MCF 10A (cell line): ENCODE measurements at regions not wholly inside any gene's neighbourhood (a gene's known extent, or its start where the extent isn't known, plus 50 kb on each side); places are given as distances from the start of the nearest gene placed in this dataset.

Experiments
- BruUV-seq: library from RNA; stranded (reverse); fragments of 400-500 nt; replicated peaks from 2 replicates; lab custom pipeline; 2021; lab: Mats Ljungman, UMichigan
- CTCF ChIA-PET: fragments of 300-600 bp; sonication (Branson Sonifier 250); formaldehyde crosslinking; extraction: SDS; loops from one replicate; lab custom pipeline; 2021; ENCODE audit warnings: antibody characterized with exemption, inconsistent platforms; lab: Yijun Ruan, JAX
- POLR2A ChIA-PET: fragments of 300-600, 350-650 bp; sonication (Branson Sonifier 250); formaldehyde crosslinking; extraction: SDS; loops from one replicate; lab custom pipeline; 2020; ENCODE audit warnings: antibody characterized with exemption, inconsistent platforms; lab: Yijun Ruan, JAX
- DNase-seq: peaks from one replicate; pipeline ENCODE4 v3.0.0-alpha.2; 2018; ENCODE audit not compliant: unreplicated experiment
- H3K27ac Mint-ChIP-seq: one replicate; pipeline ENCODE4 v1.8.0; 2022; ENCODE audit warnings: mild to moderate bottlenecking, low read depth, mixed read lengths; ENCODE audit not compliant: unreplicated experiment
- H3K27me3 Mint-ChIP-seq: one replicate; pipeline ENCODE4 v1.8.0; 2022; ENCODE audit warnings: mixed read lengths; ENCODE audit not compliant: insufficient read depth, unreplicated experiment
- H3K36me3 Mint-ChIP-seq: one replicate; pipeline ENCODE4 v1.8.0; 2022; ENCODE audit warnings: mild to moderate bottlenecking, moderate library complexity, mixed read lengths; ENCODE audit not compliant: insufficient read depth, unreplicated experiment
- H3K4me1 Mint-ChIP-seq: one replicate; pipeline ENCODE4 v1.8.0; 2022; ENCODE audit warnings: mixed read lengths; ENCODE audit not compliant: insufficient read depth, unreplicated experiment
- H3K4me3 Mint-ChIP-seq: one replicate; pipeline ENCODE4 v1.8.0; 2022; ENCODE audit warnings: mild to moderate bottlenecking, moderate library complexity, mixed read lengths; ENCODE audit not compliant: unreplicated experiment
- H3K9me3 Mint-ChIP-seq: one replicate; pipeline ENCODE4 v1.8.0; 2022; ENCODE audit warnings: mixed read lengths; ENCODE audit not compliant: unreplicated experiment
- intact Hi-C: fragments of 100-400 bp; cut with micrococcal nuclease; formaldehyde crosslinking; loops from 2 replicates; pipeline ENCODE4 v1.14.1; 2022
- TF ChIP-seq, protein P1 (sequence below): fragments of 200-600 bp; IDR thresholded peaks from one replicate; pipeline ENCODE4 v1.8.0; 2022; ENCODE audit warnings: antibody characterized with exemption, mild to moderate bottlenecking; ENCODE audit not compliant: unreplicated experiment

DNA sequence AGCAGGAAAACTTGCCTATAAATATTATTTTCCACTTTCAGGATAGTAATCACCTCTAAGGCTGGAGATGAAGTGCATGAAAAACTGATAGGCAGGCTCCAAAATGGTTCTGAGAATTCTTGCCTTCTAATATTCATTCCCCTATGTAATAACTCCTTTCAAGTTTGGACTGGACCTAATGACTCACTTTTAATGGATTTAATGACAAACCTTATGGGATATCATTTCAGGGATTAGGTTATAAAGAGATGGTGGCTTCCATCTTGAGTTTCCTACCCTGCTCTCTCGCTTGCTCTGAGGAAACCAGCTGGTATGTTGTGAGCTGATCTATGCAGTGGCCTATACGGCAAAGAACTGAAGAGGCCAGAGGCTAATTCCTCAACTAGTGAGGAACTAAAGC, 192.0 kb downstream of the BCHE start:
- no peaks in the 10 kb centered on the region for H3K9me3 Mint-ChIP-seq
- H3K4me1 Mint-ChIP-seq = peaks cover 20% of the 10 kb centered on the region
- no peak for DNase-seq
- no peak overlapping the region for H3K27ac Mint-ChIP-seq
- POLR2A ChIA-PET = no interaction called here
- H3K36me3 Mint-ChIP-seq = no peaks in the 10 kb centered on the region
- CTCF ChIA-PET = interaction anchor here (0.9 kb wide), 1 partner anchor 11 kb away, joined by 3 read pairs; no protein-coding TSS in a partner anchor
- intact Hi-C loops = no loop called here
- no peaks in the 10 kb centered on the region for H3K27me3 Mint-ChIP-seq
- TF ChIP-seq, protein P1, sequence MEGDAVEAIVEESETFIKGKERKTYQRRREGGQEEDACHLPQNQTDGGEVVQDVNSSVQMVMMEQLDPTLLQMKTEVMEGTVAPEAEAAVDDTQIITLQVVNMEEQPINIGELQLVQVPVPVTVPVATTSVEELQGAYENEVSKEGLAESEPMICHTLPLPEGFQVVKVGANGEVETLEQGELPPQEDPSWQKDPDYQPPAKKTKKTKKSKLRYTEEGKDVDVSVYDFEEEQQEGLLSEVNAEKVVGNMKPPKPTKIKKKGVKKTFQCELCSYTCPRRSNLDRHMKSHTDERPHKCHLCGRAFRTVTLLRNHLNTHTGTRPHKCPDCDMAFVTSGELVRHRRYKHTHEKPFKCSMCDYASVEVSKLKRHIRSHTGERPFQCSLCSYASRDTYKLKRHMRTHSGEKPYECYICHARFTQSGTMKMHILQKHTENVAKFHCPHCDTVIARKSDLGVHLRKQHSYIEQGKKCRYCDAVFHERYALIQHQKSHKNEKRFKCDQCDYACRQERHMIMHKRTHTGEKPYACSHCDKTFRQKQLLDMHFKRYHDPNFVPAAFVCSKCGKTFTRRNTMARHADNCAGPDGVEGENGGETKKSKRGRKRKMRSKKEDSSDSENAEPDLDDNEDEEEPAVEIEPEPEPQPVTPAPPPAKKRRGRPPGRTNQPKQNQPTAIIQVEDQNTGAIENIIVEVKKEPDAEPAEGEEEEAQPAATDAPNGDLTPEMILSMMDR = no peak
- no TSS peak for BruUV-seq
- H3K4me3 Mint-ChIP-seq = no peak overlapping the region

DNA sequence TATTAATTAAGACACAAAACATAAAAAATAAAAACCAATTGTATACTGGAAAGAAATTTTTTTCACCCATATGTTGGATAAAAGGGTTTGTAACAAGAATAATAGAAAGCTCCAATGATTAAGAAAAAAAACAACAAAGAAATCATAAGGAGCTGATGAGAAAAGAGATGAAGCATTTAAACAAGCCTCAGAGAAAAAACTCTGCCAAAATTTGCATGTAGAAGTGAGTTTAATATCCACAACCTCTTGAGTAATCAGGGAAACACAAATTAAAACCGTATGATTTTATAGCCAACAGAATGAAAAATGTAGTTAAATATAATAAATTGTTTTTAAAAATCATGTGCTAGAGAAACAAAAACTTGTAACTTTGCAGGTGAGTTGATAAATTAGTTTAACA, 192.9 kb downstream of the BCHE start:
- CTCF ChIA-PET = no interaction called here
- POLR2A ChIA-PET = no interaction called here
- Mint-ChIP-seq H3K9me3 (no peaks in the 10 kb centered on the region), H3K36me3 (no peaks in the 10 kb centered on the region), H3K4me1 (peaks cover 20% of the 10 kb centered on the region), H3K27ac (no peak overlapping the region), H3K27me3 (no peaks in the 10 kb centered on the region), H3K4me3 (no peak overlapping the region)
- BruUV-seq = no TSS peak
- no peak for DNase-seq
- intact Hi-C loops = no loop called here
- TF ChIP-seq, protein P1 = no peak

DNA sequence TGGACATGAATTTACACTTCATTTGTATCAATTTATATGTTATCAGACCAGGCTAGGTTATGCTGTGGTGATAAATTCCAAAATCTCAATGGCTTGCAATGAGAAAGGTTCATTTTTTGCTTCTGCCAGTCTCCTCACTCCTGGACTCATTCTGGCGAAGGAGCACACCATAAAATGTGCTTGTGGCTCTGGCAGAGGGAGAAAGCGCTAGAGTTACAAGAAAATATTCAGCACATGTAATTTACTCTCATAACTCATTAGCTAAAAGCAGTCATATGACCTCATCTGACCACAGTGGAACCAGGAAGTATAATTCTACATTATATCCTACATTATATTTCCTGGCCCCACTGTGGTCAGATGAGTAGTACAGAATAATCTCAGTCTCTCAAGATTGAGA, 193.8 kb downstream of the BCHE start:
- intact Hi-C loops = no loop called here
- TF ChIP-seq, protein P1 = no peak
- ChIA-PET CTCF (no interaction called here), POLR2A (no interaction called here)
- DNase-seq = no peak
- H3K27me3 Mint-ChIP-seq = no peaks in the 10 kb centered on the region
- H3K9me3 Mint-ChIP-seq = no peaks in the 10 kb centered on the region
- no TSS peak for BruUV-seq
- H3K36me3 Mint-ChIP-seq = no peaks in the 10 kb centered on the region
- H3K4me1 Mint-ChIP-seq = peaks cover 20% of the 10 kb centered on the region
- peak overlapping the region; percentile 93 for H3K27ac Mint-ChIP-seq
- peak overlapping the region; percentile 56 for H3K4me3 Mint-ChIP-seq

DNA sequence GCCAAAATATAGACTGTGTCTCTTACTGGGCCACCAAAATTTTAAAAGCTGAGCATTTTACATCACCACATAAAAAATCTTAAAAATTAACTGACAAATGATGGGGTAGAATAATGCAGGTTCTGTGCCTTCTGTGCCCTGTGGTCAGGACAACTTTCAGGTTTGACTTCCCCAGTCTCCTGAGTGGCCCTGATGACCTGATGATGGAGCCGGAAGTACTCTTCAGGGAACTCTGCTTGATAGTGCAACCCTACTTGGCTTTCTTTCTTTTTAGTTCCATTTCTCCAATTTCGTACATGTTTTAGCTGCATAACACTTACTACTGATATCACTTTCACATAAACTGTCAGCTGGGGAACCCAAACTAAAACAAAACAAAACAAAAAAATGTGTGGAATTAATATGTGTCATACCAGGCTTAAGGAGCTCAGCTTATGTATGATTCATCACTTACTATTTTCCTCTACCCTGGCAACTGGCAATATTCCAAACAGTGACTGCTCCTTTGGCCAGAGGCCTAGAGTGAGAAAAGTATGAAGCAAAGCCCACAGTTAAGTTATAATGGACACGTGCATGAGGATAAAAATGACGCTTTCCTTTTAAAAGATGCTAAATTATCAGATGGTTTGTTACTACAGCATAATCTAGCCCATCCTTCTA, 194.3 kb downstream of the BCHE start:
- intact Hi-C loops = no loop called here
- POLR2A ChIA-PET = interaction anchor here (0.7 to 1.4 kb wide), 2 partner anchors 42 to 237 kb away, joined by 3 to 4 read pairs; no protein-coding TSS in a partner anchor
- peaks cover 26% of the 10 kb centered on the region for H3K4me1 Mint-ChIP-seq
- no peaks in the 10 kb centered on the region for H3K9me3 Mint-ChIP-seq
- no peaks in the 10 kb centered on the region for H3K36me3 Mint-ChIP-seq
- TF ChIP-seq, protein P1 = no peak
- no peaks in the 10 kb centered on the region for H3K27me3 Mint-ChIP-seq
- no TSS peak for BruUV-seq
- CTCF ChIA-PET = interaction anchor here (0.7 kb wide), 1 partner anchor 656 kb away, joined by 3 read pairs; no protein-coding TSS in a partner anchor
- DNase-seq = peak; percentile 98
- H3K27ac Mint-ChIP-seq = peak overlapping the region; percentile 93
- peak overlapping the region; percentile 56 for H3K4me3 Mint-ChIP-seq
